Frontal cortex (tissue), 3 donors: ENCODE measurements at regions not wholly inside any gene's neighbourhood (a gene's known extent, or its start where the extent isn't known, plus 50 kb on each side); places are given as distances from the start of the nearest gene placed in this dataset.
"Not testable (repeated sequence)": the region's sequence is repeated elsewhere in the genome, so short reads cannot be mapped to it uniquely, and the experiment has no call there.

Source experiments
- DNase-seq, 2 donors: peaks; one replicate each; pipeline ENCODE4 v3.0.0; 2012; ENCODE audit warnings: low spot score in 2 of 2
- FAIRE-seq: peaks from 2 replicates; lab custom pipeline; 2012; peaks lifted over from hg19 to GRCh38; lab: Jason Lieb, UNC
- donor health status: control.
- donor health status: control.
- donor health status: control.

DNA sequence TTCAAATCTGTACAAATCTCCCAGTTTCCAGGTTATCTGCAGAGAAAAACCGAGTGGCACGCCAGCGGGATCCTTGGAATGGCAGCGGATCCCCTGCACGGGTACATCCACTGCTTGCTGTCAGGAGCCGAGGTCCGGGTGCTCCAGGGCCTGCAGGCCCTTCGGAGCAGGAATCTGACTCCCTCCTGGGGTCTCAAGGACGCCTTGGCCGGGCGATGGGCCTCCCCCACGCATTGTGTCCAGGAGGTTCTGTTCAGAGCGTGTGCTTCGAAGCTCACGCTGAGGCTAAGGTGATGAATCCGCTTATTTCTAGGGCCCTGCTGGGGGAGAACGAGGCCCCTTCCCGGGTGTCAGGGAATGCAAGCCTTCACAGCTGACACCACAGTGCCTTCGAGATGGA, 148.9 kb downstream of the SOX1 start:
- FAIRE-seq (no peak), DNase-seq (no peak)

DNA sequence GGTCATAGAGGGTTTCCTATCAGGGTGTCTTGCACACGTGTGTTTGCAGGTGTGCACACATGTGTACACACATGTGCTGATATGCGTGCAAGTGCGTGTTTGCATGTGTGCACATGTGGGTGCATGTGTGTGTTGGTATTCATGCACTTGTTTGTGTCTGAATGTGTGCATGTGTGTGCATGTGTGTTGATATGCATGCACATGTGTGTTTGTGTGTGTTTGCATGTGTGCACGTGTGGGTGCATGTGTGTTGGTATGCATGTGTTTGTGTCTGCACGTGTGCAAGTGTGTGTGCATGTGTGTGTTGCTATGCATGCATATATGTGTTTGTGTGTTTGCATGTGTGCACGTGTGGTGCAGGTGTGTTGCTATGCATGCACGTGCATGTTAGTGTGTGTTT, 150.5 kb downstream of the SOX1 start:
- FAIRE-seq = no peak
- DNase-seq = no peak

DNA sequence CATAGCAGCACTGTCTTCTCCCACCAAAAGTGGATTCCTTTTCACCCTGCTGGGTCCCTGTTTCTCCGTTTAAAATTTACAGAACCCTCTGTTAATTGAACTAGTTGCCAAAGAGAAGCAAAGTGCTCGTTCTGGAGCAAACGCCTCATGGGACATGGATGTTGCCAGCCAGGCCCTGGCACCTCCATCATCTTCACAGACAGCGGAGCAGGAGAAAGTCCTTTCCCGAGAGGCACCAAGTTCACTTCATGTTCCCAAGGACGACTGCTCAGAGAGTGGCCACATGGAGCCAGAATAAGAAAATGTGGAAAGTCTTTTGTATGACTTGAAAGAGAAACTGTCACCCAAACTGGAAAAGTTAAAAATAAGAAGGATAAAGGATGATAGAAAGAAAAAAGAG, 151.5 kb downstream of the SOX1 start:
- no peak for FAIRE-seq

DNA sequence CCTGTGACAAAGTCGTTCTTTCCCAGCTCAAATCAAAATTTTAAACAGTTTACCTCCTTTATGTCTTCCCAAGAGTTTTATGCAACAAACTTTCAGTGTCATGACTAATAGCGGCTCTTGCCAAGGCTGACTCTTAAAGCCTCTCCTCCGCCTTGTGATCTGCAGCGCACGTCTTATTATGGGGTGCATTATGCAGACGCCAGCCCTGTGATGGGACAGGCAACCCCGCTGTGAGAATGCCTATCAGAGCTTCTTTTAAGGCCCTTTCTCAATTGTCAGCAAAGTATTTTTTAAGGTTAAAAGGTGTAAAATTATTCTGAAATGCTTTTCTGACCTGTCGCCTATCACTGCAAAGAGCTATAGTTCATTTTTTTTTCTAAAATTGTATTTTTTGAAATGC, 152.8 kb downstream of the SOX1 start:
- DNase-seq = no peak

More for the DNA sequence above, 151.5 kb downstream of the SOX1 start:
- no peak for DNase-seq

DNA sequence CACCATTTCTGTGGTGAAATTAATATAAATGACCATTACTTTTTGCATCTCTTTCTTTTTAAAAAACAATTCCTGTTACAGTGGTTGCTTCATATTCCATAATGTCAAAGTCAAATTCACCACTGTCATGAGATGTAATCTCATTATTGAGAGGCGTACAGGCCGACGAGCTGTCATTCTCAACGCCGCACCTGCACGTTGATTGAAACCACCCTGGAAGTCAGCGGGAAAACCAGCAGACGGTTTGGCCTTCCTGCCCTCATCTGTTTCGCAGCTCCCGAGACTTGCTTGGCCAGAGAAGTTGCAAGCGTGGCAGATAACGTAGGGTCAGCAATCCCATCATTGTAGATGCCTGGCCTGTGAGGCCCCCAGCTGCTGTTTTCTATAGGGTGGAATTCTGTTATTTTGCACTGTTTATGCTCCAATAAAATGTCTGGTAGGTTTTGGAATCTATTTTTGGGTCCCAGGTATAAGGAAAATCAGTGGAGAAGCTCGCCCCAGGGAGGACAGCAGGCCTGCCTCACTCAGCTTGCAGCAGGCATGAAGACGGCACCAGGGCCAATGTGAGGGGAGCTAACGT, 153.4 kb downstream of the SOX1 start:
- FAIRE-seq = no peak

More for the DNA sequence above, 152.8 kb downstream of the SOX1 start:
- no peak for FAIRE-seq

DNA sequence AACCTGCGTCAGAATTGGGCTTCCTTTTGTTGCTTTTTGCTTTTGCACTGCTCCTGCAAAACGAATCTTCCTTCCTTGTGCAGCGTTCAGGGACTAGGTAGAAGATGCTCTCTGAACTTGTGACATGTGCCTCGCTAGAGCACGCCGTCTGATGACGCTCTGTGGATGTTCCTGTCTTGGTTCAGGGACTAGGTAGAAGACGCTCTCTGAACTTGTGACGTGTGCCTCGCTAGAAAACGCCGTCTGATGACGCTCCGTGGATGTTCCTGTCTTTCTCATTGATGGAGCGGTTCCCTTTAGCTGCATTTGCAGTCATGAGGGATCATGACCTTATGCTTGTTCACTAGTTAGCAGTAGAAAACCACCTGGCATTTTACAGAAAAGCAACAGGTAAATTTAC, 154.0 kb downstream of the SOX1 start:
- DNase-seq (no peak), FAIRE-seq (no peak)

More for the DNA sequence above, 153.4 kb downstream of the SOX1 start:
- no peak for DNase-seq

DNA sequence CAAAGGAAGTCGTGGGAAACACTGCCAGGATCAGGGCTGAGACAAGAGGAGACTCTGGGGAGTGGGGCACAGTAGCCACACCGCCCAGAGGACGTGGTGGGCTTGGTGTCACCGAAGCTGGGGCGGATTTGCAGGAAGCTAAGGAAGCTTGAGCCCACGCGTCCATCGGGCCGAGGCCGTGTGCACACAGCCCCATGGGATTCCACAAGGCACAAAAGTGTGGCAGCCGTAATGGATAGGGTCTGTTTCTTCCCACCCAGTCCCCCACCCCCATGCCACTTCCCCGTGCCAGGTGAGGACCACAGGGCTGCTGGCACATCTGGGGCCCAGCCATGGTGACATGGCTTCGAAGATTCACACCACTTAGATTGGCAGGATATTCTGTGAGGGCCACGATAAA, 153.2 kb upstream of the SPACA7 start:
- DNase-seq = no peak
- FAIRE-seq = no peak

DNA sequence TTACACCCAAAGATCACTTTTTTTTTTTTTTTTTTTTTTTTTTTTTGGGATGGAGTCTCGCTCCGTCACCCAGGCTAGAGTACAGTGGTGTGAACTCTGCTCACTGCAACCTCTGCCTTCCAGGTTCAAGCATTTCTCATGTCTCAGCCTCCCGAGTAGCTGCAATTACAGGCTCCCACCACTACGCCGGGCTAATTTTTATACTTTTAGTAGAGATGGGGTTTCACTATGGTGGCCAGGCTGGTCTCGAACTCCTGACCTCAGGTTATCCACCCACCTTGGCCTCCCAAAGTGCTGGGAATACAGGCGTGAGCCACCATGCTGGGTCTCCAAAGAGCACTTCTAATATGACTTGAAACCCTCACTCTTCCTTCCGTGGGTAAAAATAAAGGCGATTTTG, 152.2 kb upstream of the SPACA7 start:
- DNase-seq, FAIRE-seq: not testable (repeated sequence)

DNA sequence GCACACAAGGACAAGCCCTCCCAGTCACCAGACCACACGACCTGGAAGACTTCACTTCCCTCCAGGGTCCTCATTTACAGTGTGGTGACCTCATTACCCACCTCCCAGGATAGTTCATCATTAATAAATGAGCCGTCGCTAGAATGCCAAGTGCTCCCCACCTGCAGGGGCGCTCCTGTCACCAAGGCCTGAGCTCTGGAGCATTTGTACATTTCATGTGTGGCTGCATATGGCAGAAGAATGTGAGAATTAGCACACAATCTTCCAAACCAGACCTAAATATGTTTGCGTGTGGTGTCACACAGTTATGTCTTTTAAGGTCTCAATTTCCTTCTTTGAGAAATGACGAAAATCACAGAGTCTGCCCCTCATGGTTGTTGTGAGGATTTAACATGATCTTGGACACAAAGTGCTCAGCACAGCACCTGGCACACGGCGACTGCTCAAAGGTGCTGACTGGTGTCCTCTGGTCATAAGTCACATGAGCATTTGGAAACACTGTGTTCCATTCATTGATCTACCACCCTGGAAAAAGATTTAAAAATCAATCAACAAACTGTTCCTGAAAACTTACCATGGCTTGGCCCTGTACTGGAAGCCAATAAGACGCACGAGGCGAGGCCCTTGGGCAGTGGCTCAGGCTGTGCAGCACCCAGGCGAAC, 150.6 kb upstream of the SPACA7 start:
- no peak for FAIRE-seq
- no peak for DNase-seq

DNA sequence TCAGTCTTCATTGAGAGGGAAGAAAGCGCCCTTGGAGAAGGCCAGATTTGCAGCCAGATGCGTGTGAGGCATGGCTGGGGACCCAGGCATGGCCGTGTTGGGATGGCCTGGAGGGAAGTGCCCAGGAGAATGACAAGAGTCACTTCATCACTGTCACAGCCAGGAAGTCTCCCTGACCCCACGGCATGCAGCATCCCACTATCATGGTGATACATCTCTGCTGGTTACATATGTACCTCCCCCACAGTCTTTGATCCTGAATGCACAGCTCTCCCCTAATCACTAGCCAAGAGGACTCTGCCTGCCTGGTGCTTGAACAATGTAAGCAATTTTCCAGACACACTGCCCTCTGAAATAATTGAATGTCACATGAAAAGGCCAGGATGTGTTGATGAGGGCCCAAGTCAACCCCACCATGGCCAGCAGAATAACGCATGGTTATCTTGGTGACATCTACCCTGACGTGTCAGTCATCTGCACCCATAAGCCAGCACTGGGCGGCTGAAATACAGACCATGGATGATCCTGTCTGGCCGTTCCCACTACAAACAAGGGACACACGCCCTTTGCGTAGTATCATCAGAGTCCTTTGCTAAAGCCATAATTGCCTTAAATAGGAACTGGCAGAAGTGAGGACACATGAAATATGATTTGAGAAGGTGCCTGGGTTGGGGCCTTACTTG, 149.7 kb upstream of the SPACA7 start:
- no peak for DNase-seq
- no peak for FAIRE-seq

DNA sequence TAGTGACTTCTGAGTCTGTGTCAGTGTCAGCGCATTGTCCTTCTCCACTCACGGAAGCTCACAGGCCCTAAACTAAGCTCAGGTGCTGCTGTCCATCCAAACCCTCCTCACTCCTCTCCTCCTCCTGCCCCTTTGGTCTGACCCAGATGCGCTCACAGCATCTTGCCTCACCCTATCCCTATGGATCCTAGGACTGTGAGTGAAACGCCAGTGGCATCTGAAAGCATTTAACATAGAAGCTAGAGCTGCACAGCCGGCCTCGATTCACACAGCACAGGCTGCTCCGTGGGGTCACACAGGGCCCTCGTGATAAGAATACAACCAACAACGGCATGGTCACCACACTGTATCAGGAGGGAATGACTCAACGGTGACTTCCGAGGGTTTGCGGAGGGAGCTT, 149.1 kb upstream of the SPACA7 start:
- no peak for FAIRE-seq
- DNase-seq = no peak

DNA sequence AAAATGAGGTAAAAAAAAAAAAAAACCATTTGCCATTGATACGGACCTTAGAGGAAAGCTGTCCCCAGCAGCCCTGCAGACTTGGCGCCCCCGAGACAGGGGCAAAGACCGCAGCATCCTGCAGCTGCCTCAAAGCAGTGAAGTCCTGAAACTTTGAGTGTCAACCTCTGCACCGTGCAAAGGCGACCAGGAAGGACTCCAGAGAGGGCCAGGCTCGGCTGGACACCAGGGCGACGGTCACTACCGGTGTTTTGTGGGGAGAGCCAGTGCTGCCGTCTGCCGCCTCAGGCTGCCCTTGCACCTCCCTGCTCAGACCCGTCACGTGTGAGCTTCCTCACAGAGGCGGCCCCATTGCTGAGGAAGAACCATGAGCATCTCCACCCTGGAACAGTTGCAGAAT, 146.7 kb upstream of the SPACA7 start:
- no peak for DNase-seq
- FAIRE-seq = no peak

DNA sequence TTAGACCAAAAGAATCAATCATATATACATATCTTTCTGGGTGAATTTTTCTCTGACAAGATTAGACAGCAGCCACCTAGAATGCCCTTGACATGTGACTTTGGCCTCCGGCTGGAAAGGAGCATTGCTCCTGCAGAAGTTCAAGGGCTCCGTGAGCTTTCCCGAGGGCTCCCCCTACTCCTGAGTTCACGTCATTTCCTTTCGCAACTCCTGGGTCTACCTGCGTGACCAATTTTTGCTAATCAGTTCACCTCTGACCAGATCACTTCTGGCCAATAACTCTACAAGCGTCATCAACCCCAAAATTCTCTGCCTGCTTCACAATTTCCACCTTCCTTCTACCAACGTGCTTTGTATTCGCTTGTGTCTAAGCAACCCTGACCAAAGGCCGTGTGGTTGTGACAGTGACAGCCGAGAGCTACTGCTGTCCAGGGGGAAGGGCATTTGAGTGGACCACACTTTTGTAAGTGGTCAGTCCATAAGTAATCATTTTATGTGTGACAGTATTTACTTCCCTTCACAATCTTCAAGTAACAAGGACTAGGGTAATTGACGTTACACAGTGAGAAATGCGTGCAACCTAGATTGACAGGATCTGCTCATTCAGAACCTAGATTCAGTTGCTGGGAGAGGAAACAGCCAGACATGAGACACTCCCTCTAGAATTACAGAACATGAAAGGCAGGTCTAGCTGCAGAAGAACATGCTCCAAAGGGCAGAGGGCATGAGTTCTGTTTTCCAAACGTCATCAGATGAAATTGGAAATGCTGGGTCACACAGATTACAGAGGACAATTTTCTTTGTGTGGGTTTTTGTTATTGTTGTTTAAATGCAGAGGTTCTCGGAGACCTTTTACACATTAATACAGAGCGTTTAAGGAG, 145.9 kb upstream of the SPACA7 start:
- no peak for FAIRE-seq
- no peak for DNase-seq

DNA sequence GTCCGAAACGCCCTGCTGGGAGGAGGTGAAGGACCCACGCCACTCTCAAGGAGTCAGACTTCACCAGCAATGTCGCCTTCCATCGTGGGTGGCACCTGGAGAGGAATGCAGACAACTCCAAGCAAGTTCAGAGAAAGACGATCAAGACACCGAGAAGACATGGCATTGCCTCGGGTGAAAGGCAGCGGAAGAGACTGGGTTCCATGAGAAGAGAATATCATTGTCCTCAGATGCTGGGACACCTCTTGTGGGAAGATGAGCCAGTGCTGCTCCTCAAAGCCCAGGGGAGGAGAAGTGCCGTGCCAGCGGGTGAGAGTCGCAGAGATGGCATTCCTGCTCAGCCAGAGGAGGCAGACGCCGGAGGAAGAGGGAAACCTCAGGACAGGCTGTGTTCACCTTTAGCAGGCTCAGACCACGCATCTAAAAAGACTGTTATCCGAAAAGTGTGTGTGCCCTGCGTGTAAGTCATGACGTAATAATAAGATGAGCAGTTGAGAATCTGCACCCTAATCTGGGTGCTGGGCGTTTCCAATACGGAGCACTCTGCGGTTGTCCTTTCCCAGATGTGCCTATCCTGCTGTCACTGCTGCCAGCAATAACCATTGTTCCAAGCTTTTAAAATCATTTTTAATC, 144.6 kb upstream of the SPACA7 start:
- DNase-seq = no peak
- FAIRE-seq = no peak

DNA sequence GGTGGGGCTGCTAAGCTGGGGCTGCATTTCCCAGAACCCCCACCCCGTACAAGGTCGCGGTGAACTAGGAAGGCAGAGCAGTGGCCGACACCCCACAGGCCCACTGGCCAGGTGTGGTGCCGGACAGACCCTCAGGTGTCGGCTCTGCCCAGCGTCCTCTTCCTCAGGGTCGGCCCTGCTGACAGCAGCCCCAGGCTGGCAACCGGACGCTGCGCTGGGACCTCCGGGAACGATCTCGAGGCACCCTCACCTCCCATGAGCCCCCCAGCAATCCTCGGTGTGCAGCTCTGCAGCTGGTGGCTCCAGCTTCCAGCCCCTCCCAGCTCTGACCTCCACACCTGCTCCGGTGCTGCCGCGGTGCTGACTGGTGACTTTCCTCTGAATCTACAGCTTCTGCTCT, 142.9 kb upstream of the SPACA7 start:
- FAIRE-seq = no peak
- no peak for DNase-seq

DNA sequence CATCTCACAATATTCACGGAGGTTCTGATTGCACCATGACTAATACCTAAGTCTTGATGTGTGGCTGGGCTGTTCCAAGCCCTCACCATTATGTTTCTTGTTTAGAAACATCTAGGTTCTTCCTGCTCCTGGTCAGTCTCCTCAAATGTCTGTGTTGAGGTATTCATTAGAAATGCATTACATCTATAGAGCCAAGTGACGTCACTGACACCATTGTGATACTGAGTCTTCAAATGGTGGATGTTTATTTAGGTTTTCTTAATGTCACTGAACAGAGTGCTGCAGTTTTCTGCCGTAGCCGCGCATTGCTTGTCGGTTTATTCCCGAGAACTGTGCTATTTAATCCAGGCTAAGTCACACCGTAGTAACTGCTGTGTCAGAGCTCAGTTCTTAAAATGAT, 142.4 kb upstream of the SPACA7 start:
- no peak for DNase-seq
- no peak for FAIRE-seq

DNA sequence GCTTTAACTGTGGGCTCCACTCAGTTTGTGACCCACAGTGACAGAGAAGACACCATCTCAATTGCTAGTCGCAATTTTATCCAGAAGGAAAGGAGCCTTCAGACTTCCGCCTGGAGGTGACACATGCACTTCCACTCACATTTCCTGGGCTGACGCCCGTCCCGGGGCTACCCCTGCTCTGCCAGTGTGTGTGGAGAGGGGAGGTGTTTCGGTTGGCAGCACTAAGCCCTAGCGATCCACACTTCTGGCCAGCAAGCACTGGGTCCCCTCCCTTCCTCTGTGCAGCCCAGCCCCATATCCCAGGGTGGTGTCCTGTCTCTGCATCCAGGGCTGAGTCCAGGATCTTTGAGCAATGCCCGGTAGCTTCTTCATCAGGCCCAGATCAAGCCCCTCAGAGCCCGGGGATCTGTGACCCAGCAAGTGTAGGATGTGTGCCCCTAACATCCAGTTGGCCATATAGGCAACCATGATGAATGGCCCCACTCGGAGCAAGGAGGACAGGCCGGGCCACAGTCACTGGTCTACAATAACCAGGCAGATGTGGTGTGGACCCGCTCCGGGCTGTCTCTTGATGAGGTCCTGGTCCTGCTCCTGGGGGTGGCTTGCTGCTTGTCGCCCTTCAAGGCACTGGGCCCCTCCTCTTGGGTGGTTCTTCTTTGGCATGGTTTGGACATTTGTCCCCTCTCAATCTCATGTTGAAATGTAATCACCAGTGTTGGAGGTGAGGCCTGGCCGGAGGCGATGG, 141.9 kb upstream of the SPACA7 start:
- DNase-seq (no peak), FAIRE-seq (no peak)

DNA sequence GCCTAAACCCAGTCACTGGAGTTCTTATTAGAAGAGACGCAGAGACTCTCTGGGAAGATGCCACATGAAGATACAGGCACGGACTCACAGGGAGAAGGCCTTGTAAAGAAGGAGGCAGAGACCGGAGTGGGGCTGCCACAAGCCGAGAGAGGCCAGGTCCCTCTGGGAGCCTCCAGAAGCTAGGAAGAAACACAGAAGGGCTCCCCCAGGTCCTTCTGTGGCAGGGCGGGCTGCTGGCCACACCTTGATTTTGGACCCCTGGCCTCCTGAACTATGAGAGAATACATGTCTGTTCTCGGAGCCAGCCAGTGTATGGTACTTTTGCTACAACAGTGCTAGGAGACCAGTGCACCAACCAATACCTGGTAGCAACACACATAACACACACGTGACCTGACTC, 140.1 kb upstream of the SPACA7 start:
- no peak for DNase-seq
- FAIRE-seq = no peak

DNA sequence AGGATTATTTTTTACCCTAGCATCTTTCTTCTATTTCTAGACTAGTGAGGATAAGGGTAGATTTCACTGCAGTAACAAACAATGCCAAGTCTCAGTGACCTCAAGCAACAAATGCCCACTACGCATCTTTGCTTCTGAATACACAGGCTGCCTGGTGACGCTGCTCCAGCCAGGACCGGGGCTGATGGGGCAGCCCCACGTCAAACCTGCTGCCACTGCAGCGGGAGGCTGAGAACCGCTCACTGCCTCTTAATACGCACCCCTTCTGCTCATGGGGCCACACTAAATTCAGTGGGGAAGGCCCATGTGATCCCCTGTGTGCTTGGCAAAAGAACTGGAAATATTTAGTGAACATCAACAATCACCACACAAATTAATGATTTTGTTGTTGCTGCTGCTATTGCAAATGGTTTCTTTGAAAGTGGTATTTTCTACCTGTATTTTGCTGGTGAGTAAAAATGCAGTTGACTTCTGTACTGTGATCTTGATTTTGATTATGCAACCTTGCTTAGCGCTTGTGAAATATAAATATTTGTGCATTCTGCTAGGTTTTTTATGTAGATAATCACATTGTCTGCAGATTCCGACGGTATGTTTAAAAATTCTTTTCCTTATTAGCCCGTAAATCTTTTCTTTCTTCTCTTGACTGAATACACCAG, 139.5 kb upstream of the SPACA7 start:
- DNase-seq = no peak
- no peak for FAIRE-seq
